Endometrium (tissue), 2 donors: ENCODE measurements at regions not wholly inside any gene's neighbourhood (a gene's known extent, or its start where the extent isn't known, plus 50 kb on each side); places are given as distances from the start of the nearest gene placed in this dataset.

Experiments used
- FAIRE-seq: peaks from 2 replicates; lab custom pipeline; 2012; peaks lifted over from hg19 to GRCh38; lab: Jason Lieb, UNC
- donor health status: control.
- donor health status: control.

DNA sequence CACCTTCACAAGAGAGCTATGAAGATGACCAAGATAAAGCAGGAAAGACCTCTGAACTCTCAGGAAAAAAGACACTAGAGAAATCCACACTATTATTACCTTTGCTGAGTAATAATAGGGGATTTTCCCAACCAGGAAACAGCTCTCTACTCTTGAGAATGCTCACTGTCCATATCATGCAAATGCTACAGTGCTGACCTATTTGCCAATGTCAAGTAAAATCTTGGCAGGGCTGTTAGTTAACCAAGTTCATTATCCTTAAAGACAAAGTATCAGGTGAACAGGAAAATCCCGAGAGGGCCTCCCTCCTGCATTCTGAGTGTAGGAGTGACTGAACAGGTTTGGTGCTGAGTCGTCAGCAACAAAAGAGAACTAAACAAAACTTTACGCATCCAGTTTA, 306.6 kb downstream of the ACTL7B start:
- no peak for FAIRE-seq

DNA sequence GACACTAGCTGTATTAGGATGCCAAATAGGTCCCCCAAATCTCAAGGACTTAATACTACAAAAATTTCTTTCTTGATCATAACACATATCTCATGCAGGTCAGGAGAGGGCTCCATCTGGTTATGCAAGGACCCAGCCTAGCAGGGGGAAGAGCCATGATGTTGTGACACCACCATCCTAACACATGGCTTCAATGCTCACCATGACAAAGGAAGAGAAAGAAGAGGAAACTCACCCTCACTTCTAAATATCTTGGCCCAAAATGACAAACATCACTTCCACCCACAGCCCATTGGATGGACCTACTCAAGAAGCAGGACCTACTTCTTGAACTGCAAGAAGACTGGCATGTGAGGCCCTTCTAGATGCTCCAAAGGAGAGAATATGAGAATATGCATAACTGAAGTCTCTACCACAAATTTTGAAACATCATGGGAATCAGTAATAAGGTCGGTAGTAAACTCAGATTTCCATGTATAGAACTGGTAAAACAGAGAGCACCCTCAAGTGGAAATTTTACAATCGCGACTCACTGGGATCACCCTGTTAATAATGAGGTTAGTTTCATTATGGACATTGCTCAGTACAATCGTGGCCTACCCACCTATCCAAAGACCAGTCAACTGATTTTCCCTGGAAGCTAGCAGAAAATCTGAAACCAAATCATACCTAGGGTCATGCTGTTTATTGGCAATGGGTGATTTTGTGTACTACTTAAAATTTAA, 308.2 kb downstream of the ACTL7B start:
- FAIRE-seq = no peak

DNA sequence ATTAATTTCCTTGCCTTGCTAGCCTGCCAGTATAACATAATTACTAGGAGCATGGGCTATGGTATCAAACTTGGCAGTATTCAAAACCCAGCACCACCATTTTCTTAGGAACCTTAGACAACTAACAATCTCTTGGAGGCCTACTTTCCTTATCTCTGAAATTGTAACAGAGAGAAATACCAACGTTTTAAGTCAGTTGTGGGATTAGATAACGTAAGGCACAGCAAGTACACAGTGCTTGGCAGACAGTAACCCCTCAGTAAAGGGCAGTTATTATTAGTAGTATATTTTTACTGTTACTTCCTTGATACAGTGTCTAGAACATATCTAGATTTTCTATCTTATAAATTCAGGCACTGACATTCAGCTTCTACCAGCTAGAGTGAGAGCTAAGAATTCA, 309.6 kb downstream of the ACTL7B start:
- FAIRE-seq = no peak

DNA sequence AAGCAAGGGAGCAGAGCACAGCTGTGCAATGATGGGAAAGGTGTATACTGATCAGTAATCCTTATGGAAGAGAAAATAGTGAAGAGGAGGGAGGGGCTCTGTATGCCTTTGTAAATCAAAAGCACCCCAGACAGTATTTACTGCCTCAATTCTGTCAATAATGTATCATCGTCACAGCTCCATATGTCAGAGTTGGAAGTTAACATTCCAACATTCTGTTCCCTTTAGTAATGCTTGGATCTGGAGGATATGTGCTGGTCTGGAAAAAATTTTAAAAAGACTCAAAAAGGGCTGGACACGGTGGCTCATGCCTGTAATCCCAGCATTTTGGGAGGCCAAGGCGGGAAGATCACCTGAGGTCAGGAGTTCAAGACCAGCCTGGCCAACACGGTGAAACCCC, 310.4 kb downstream of the ACTL7B start:
- no peak for FAIRE-seq

DNA sequence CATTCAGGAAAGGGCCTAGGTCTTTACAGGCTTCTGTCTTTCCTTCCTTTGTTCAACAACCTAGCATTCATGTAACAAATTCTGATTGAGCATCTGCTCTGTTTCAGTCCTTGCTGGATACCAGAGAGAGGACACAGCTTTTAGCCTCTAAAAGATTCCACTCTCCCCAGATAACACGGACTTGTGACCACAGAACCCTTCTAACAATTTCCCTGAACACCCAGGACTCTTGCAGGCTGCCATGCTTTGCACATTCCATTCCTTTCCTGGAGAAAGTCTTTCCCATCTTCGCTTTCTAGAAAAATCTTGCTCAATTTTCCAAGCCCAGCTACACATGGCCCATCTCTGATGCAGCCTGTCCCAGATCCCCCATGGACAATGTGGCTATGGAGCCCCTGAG, 310.9 kb downstream of the ACTL7B start:
- no peak for FAIRE-seq

DNA sequence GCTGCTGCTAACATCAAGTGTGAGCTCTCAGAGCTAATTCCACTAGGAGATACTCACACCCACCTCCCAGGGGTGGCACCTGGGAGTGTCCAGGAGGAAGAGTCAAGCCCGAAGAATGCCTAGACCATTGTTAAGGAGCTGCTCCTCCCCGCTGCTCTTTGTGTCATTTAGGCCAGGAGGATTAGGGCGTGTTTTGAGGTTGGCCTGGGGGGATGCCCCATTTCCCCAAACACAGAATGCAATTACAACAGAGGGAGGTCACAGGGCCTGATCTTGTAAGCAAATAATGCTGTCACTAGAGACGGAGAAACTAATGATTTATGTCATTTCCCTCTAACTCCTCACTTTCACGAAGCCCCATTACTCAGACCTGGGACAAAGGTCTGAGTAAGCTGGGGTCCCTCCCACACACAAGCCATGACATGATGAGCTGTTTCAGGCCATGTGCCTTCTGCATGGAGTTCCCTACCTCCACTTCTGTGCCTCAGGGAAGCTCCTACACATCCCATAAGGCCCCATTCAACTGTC, 312.5 kb downstream of the ACTL7B start:
- FAIRE-seq = no peak

DNA sequence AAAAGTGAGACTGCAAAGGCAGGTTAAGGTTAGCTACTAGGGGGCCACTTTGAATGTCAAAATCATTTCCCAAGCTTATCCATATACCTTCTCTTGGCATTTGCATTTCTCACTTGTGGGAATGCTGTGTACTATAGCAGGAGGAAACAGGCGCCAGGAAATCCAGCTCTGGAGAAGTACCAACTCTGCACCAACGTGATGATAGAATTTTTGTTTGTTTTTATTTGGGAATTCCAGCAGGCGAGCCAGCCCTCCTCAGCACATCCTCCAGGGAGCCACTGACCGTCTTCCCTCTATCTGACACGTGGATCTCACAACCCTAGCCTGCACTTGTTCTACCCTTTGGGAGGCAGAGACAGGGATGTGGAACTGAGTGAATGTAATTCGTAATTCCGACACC, 318.0 kb downstream of the ACTL7B start:
- FAIRE-seq = no peak

DNA sequence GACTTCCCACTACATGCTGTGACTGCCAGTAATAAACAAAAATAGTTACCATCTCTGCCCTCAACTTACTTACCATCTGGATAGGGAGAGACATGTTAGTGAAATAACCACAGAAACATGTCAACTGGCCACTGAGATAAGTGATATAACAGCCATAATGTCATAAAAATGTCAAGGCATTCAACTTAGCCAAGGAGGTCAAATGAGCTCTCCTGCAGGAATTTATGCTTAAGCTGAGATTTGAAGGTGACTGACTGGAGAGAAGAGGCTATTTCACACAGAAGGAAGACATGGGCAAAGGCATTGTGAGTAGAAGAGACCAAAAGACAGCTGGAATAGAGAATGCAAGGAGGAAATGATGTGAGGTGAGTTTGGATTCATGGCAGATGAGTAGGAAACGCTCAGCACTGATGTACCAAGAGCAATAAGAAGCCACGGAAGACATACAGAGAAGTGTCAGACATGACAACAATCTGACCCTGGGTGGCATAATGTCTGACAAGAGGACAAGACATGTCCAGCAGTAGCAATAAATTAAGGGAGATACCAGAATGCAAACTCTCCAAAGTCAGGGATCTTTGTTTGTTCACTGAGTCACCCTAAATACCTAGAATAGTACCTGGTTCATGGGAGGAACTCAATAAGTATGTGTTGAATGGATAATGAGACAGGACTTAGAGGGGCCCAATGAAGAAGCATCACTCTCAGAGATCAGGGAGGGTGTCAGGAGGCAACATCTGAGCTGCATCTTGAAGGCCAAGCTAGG, 318.8 kb downstream of the ACTL7B start:
- FAIRE-seq = no peak

DNA sequence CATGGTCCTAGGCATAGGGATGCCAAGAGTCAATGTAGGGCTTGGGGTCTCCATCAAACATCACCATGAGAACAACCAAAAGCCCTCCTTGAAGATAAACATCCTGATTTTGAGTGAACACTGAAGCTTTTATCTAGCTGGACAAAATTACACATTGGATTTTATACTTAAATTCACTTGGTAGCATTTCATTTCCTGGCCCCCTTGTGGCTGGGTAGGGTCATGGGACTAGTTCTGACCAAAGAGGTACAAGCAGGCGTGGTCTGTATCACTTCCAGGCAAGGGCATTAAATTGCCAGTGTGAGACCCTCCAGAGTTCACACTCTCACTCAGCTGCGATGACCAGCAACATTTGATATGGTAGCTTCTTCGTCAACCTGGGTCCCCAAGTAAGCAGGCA, 320.3 kb downstream of the ACTL7B start:
- FAIRE-seq = no peak

DNA sequence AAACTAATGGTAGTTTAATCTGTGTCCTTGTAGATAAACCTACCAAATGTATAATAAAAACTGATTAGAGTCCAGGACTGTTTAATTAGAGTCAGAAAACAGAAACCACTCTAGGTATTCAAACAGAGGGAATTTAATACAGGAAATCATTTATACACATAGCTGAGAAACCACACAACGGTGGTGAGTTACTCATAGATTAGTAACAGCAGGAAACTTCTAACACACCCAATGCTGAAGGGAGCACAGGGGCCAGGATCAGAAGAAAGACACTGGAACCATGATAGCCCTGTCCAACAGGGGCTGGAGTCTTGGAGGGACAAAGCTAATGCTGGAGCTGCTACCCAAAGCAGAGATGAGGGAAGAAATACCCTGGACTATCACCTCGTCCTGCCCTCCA, 321.0 kb downstream of the ACTL7B start:
- no peak for FAIRE-seq

DNA sequence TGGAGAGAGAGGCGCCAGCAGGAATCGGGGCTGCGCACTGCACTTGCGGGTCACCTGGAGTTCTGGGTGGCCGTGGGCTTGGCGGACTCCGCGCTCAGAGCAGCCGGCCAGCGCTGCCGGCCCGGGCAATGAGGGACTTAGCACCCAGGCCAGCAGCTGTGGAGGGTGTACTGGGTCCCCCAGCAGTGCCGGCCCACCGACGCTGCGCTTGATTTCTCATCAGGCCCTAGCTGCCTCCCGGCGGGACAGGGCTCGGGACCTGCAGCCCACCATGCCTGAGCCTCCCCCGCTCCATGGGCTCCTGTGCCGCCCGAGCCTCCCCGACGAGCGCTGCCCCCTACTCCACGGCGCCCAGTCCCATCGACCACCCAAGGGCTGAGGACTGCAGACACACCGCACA, 325.6 kb downstream of the ACTL7B start:
- FAIRE-seq = no peak

DNA sequence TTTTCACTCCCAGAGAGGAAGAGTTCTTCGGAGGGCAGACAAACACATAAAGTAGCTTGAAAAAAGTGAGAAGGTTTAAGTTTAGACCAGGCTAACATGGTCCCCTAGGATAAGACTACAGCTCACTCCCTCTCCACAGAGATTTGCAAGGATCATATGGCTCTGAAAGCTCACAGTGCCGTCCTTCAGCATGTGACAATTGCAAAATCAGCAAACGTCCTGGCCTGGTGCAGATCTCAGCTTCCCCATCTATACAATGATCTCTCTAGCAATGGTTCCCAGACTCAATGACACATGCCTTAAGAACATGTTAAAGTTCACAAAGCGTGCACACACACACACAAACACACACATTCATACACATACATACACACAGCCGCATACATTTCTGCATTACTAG, 327.6 kb downstream of the ACTL7B start:
- no peak for FAIRE-seq

DNA sequence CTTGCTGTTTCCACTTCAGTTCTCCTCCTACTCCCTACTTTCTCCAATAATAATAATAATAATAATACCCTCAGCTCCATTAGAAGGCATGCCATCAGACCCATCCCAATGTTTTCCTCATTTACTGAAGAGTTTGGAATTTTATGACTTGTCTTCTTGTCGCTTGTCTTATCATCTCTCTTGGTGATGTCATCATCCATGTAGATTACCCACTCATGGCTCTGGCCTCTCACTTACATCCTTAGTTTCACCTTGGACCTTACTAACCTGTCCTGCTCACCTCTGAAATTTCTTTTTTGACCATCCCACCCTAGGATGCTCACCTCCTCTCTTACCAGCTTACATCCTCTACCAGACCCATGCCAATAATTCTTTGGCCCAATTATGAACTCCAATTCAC, 329.3 kb downstream of the ACTL7B start:
- FAIRE-seq = no peak

DNA sequence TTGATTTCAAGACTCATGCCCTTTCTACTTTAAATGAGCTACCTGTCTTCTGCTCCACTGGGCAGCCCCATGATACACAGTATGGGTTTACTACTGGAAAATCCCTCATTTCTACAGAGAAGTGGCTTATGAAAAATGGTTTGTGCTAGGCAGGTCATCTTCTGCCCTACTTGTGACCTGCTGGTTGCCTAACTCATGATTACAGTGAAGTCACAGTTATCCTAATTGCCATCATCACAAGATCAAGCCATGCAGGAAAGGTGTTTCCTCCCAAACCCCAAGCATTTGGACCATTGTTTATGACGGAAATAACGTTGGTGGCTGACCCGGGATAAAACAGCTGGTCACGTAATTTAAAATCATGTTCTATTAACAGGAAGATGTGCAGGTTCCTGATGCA, 330.6 kb downstream of the ACTL7B start:
- FAIRE-seq = no peak

DNA sequence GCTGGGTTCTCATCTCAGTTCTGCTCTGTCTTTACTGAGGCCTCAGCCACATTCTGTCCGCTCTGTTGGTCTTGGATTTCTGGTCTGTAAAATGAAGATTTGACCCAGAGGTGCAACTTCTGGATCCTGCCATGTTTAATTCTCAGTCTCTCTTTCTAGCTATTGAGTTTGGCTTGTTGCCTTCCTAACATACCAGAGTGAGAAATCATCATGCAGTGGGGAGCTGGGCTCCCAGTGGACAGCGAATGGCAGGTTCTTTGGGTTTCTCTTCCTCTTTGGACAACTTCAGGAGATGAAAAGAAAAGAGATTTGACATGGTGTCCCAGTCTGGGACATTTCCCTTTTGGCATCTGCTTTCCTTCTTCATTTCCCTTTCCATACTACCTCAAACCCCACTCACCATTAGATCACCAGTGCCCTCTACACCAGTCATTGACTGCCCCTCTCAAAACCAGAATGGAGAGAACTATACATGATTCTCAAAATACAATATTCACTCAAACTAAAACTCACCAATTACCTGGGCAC, 334.7 kb downstream of the ACTL7B start:
- no peak for FAIRE-seq

DNA sequence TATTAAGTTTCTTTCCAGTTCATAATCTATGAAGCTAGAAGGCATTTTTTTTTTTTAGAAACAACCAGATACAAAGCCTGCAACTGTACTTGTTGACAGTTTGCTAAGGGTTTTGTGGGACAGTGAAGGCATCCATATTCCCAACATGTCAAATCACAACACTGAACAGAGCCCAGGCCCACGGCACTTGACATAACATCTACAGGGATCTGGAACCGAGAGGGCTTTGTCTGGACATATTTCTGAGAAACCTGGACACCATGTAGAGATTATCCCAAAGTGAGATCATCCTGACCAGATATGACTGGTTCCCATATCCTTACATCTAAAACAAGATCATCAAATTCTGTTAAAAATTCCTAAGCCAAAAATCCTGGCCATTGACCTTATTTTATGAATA, 336.3 kb downstream of the ACTL7B start:
- no peak for FAIRE-seq

DNA sequence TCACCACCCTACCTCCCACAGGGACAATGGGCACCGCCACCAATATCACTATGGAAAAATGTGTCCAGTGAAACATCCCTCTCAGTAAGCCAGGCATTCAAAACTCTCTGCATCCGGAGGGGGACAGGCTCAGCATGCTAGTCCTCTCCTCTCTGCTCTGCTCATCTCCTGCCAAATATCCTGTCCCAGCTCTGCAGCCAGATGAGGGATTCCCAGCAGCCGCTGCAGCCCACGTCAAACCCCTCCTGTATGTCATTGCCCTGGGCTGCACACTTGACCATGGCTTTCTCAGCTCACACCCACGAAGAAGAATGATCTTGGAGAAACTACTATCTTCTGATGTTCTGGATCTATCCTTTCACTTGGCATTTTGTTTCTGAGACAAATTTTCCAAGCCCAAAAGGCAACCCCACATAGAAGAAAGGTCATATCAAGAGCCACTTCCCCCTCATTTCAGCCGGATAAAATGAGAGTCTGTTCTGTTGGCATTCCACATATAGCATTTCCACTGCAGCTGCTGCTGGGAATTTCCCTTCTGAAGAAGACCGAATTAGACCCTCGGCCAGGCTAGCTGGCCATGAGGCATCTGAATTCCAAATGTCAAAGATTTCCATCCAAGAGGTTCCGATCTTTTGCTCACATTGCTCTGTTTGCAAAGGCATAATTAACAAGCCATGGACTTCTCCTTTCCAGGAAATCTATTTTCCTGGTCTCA, 338.0 kb downstream of the ACTL7B start:
- no peak for FAIRE-seq

DNA sequence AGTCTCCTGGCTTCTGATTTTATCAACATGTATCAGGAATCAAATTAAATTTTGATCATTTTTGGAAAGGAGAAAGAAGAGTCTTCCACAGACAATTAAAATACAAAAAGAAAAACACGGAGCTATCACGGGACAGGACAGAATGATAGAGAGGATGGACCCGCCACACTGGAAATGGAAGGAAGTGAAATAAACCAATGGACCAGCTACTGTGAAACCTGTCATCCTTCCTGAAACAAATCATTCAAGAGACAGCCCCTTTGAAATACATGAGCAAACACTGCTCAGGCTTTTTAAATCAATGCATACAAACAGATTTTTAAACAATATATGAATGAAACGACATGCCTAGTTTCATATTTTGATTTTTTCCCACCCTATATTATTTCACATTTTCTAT, 339.4 kb downstream of the ACTL7B start:
- no peak for FAIRE-seq

DNA sequence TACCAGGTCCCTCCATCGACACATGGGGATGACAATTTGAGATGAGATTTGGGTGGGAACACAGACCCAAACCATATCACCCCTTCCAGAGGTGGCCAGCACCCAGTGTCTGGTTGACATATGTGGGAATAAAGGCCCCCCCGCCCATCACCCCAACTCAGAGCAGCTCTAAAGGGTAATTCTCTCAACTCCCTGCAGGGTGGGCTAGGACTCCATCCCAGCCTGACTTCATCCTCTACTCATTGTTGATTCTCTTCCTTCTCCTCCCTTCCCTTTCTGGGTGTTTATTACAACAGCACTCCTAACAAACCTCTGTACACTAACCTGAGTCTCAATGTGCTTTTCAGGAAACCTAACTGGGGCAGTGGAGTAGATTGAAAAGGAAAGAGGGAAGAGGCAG, 339.9 kb downstream of the ACTL7B start:
- no peak for FAIRE-seq

DNA sequence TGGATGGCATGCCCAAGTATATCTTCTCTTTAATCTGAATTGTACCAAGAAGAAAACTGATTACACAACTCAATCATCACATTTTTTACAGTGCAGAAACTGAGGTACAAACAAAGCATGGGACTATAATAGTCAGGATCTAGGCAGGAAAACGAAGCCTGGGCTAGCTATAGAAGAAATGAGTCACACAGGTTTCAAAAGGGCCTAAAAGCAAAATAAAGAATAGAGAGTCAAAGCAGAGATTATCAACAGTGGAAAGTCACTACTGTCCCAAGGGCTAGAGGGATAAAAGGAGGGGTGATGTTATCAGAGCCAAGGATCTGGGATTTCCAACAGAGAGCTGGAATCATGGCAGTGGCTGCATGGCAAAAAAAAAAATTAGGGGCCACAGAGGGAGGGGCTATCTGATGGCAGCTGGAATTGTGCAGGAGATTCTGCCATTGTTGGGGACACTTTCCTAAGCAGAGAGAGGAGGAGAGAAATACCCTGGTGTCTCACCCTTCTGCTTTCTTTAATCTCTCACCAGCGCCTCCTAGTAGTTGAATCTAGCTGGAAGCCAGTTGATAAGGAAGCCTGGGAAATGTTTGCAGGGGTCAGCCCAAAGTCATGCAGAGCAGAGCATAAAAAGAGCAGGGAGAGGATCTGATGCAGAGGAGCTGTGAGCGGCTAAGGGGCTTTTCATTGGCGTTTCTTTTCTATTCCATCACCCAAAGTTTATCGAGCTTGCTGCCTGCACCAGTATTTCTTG, 343.2 kb downstream of the ACTL7B start:
- no peak for FAIRE-seq

DNA sequence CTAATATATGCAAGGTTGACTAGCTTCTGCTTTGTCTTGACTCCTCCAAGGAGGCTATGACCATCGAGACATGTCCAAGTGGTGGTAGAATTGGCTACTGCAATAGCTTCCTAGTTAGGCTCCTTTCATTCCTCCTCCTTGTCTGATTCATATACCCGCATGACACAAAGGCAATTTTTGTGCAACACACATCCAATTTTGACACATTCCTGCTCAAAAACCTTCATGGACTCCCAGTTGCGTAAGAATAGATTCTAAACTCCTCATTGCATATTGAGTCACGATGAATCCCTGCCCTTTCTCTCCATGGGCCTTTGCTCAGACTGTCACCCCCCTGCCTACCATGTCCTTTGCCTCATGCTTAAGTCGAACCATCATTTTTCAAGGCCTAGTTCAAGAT, 344.5 kb downstream of the ACTL7B start:
- no peak for FAIRE-seq

DNA sequence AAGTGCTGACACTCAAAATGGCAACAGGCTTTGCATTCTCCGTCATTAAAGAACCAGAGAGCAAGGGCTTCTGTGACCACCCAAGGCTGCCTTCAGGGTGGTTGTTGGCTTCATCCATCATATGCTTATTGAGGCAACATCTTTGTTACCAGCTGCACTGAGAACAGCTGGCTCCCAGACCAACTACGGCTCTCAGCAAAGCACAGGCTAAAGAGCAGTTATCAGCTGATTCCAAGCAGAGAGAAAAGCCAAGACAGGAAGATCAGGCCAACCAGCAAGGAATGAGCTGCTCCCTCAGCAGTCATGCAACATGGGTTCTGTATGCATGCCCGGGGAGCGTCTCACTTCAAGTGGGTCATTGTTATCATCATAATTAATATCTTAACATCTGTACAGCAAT, 358.9 kb downstream of the ACTL7B start:
- FAIRE-seq = no peak
